GM19395 (cell line): ENCODE measurements at regions not wholly inside any gene's neighbourhood (a gene's known extent, or its start where the extent isn't known, plus 50 kb on each side); places are given as distances from the start of the nearest gene placed in this dataset.
A peak's percentile ranks its signal among the peaks of the same experiment; 100 is the strongest.

Experiments
- ATAC-seq: cut with Tn5 transposase; IDR thresholded peaks from one replicate; pipeline ENCODE4 v1.9.1; 2021; ENCODE audit warnings: mild to moderate bottlenecking, moderate library complexity; ENCODE audit not compliant: unreplicated experiment

DNA sequence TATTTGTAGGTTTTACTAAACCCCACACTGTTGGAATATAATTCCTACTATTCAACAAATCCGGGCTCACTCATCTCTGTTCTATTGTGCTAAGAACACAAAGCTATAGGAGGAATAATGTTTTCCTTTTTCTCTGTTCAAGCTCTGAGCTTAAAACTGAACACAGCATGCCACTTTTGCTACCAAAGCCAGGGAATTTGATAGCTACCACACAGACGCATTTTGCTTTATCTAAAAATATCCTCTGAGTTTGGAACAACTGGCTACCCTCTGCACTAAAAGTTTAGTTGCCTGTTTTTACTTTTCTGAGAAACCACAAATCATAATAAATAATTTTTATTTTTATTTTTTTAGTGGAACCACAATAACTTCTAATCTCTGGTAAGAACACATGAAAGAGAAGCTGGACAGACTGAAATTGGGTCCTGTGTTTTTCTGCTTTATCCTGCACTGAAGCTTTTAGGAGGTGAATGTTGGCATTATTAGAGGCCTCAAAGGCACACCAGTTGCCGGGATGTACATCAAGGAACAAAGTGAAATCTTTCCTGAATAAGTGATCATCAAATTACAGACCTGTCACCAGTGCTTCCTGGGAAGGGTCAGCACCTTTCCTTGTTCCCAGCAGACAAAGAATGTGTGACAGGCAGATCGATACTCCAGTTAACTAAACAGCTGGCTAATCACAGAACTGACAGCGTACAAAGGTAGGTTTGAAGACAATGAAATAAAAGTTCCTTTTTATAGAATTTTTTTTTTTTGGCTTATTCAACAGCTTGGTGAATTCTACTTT lies 523.2 kb upstream of the TENM4 start:
- no peak for ATAC-seq

DNA sequence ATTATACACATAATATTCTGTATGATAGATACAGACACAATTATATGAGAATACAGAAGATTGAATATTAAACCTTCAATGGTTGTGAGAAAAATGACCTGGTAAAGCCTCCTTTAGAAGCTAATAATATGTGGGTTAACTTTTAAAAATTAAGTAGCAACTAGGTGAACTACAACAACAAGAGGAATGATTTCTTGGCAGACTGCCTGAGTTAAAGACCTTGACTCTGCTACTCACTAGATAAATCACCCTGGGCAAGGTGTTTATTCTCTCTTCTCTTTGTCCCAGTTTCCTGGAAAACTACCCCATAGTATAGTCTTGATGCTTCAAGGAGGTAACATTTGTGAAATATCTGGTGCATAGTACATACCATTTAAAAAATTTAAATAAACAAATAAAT lies 519.6 kb upstream of the TENM4 start:
- ATAC-seq, result no peak

DNA sequence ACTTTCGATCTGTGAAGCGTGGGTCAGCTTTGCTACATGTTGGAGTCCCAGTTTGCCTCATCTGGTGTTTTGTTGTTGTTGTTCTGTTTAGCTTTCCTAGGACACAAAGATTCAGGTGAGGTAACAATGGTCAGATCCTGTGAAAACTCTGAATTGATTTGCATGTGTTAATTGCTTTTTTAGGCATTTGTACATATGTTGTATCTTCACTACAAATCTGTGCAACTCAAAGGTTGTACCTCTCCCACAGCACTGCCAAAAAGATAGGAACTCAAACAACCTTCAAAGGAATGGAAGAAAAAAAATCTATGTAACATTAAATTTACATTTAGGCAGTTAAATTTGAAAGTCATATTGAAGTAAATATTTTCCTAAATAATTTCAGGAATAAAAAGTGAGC lies 518.5 kb upstream of the TENM4 start:
- no peak for ATAC-seq

DNA sequence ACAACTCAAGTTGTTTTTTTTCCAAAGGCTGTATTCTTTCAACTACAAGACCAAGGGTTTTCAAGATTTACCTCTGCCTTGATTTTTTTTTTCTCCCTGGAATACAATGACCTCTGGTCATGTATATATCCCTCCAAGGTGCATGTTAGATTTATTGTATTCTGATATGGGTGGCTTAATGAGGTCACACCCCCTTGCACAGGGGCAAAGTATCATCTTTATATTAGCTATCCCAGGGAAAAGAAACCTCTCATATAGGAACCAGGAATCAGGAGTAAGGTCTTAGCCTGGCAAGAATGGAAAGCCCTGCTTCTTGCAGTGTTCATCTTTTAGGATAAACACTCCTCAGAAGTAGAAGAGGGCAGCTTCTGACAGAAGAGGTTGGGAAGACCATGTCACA lies 516.9 kb upstream of the TENM4 start:
- no peak for ATAC-seq

DNA sequence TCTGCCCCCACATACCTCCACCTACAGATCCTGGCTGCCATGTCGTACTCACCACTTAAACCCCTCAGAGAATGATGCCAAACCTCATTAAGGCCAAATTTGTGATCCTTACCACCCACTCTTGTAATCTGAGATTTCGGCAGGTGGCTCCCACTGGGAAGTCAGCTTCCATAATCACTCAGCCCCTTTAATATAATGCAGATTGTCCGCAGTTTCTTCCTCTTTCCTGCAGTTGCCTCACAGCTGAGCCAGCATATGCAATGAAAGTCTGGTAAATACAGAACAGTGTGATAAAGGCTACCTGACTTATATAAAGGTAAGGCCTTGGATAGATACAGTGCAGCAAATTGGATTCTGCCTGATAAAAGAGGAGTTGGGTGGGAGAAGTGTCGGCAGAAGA lies 515.2 kb upstream of the TENM4 start:
- no peak for ATAC-seq

DNA sequence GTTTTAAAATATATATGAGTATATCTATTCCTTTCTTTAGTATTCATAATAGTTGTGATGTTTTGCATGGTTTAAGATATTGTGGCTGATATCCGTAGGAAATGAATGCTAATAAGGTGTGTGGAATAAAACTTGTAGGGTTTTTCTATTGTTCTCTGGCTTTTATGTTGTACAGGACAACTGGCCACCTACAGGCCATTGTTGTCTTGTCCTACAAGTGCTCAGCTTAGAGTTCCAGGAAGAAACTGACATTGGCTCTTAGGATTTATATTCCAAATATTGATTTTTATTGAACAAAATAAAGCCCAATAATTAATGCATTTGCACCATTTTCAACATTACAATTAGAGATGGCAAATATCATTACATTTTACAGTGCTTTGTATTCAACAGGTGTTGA lies 512.8 kb upstream of the TENM4 start:
- no peak for ATAC-seq

DNA sequence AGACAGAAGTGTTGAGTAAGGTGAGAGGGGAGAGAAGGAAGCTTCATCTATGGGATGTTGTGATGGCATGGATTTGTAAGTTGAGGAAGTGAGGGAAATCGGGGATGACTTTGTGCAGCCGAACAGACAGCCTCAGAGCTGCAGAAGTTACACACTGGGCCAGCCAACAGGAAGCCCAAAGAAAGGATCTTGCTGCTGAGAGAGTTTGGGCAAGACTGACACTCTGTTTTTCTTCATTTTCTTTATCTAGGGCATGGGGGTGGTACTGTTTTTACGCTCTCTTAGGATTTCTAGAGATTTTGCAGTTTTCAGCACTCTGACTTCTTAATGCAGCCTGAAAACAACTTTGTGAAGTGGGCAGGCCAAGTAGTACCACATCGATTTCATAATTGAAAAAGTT lies 509.9 kb upstream of the TENM4 start:
- ATAC-seq, result no peak

DNA sequence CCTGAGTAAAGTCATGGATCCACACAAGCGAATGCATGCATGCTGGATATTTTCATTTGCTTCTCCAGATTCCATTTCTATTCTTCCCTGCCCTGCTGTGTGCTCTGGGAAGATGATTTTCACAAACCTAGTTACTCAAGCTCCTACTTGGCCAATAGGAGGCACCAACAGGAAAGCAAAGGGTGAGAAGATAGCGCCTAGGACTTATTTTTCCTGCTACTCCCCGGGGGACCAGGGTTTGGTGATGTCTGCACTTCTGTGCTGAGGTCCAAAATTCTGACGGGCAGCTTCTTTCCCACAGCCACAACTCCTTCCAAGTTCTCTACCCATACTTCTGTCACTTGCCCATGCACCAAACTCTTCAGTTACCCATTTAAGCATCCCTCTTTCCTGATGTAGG lies 509.3 kb upstream of the TENM4 start:
- ATAC-seq, result no peak

DNA sequence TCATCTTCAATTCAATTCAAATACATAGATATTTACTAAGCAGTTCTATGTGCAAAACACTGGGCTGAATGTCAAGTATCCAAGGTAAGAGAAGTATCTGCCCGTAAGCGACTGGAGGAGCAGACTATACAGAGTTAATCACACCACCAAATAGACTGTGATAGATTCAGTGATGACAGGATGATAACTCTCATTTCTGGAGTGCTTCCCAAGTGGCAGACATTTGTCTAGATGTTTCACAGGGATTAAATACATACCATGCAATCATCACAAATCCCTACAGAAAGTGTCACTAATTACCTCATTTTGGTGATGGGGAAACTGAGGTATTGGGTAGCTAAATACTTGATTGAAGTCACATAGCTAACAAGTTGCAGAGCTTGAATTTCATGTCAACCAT lies 508.7 kb upstream of the TENM4 start:
- ATAC-seq, result no peak

DNA sequence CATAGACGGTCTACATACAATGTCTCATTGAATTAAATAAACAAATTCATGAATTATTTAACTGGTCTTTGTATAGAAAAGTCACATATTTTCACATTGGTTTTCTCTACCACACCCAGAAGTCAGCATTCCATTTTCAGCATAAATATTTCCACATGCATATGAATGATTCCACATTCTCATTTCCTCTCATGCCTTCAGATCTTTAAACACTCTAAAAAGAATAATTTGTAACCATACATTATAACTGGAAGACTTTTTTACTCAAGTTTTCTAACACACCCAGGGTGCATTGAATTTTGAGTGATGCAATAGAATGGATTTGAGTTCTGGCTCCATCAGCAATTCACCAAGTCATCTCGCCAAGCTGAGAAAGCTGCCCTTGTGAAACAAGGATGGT lies 501.8 kb upstream of the TENM4 start:
- ATAC-seq, result no peak

DNA sequence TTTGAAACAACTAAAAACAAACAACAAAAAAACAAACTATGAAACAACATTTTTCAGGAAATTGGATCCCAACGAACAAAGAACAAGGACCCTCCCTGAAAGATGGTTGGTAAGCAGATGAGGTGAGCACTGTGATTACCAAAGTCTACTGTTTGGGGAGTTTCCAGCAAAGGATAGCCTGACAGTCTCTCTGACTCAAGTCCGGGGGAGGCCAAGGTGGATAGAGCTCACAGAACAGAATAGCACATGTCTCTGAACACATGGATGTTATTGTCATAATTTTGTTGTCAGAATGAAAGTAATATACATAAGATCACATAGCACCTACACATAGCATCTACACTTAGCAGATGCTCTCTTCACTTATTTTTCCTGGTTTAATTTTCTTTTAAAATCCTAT lies 501.3 kb upstream of the TENM4 start:
- ATAC-seq, result no peak

DNA sequence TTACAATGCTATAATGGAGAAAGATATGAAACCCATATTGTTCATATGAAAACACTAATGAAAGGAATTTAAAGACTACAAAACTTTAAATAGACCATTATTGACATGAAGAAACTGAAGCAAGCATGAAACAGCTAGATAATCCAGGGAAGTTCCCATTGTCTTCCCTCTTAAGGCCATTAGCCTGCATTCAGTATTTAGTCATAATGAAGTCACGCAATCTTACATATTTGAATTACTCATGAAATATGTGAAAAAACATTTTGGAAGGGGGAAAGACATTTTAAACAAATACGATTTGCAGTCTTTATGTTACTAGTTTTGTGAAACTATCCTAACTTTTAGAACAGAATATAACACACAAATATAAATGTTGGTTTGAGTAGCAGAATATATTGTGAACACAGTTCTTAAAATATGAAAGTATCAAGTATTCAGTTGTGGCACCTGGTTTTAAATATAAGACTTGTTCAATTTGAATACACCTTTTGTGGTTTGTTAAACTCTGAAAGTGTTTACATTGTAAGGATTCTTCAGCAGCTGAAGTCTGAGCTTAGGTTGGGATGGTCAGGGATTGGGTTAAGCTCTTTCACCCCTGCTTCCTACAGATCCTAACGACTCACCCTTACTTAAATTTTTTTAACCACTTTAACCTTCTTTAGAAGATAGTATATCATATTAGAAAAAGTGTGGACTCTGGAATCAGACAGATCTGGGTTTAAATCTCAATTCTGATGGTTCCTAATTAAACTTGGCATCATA lies 500.3 kb upstream of the TENM4 start:
- no peak for ATAC-seq

DNA sequence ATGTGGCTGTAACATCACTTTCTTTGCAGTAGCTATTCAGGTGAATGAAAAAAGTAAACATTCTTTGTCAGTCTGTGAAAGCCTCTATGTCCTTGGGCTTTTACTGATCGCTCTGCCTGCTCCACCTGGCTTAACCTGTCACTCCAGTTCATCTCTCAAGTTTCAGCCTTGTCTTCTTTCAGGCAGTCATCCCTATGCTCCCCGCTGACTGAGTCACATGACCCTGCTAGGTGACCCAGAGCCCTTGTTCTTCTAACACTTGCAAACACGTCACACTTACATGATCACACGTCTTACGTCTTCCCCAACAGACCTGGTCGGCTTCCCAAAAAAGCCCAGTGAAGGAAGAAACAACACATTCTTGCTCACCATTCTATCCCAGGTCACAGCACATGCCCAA lies 499.3 kb upstream of the TENM4 start:
- ATAC-seq, result no peak

DNA sequence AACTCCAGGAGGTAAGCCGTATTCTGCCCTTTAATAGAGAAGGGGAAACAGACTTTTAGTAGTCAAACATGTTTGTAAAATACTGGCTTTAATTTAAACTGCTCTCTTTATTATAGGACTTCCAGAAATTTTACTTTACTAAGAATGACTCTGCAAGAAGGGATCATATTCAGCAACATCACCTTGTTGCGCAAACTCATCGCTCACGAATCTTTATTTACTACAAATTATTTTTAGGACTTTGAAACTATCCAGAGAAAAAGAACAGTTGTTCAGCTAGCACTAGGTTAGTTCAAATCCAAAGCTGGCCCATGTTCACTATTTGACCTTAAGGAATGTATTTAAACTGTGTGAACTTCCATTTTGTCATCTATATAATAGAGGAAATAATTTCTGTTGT lies 498.3 kb upstream of the TENM4 start:
- ATAC-seq, result no peak

DNA sequence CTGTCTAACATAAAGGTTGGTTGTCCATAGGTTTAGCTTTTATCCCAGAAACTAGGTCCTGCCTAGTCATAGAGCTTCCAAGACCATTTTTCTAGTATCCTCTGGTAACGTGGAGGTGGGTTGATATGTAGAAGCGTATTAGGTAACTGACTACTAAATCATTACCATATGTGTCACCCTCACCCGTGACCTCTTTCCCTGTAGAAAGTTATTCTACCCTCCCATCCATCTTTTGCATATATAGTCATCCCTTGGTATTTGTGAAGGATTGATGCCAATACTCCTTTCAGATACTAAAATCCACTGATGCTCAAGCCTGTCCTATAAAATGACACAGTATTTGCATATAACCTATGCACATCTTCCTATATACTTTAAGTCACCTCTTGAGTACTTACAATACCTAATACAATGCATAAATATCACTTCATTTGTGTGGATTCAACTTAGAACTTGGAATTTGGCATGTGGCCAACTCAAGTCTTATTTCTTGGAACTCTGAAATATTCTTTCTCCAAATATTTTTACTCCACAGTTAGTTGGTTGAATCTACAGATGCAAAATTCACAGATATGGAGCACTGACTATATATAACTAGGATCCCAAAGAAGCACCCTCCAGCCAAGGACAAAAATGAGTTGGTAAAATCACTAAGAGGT lies 497.0 kb upstream of the TENM4 start:
- no peak for ATAC-seq

DNA sequence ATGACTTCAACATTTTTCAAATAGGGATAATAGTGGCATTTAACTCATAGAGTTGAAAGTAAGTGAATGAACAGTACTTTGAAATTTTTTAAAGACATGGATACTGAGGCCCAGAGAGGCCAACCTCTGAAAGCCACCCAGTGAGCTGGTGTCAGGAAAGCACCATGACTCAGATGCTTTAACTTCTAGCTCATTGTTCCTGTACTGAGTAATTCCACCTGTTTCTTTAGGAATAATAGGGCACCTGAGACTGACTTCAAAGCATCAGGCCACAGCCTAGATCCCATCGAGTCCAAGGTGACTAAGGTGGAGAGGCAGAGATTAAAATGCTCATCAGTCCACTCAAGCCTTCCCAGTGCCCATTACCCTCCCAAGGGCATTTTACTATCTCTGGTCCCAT lies 491.8 kb upstream of the TENM4 start:
- ATAC-seq, result no peak

DNA sequence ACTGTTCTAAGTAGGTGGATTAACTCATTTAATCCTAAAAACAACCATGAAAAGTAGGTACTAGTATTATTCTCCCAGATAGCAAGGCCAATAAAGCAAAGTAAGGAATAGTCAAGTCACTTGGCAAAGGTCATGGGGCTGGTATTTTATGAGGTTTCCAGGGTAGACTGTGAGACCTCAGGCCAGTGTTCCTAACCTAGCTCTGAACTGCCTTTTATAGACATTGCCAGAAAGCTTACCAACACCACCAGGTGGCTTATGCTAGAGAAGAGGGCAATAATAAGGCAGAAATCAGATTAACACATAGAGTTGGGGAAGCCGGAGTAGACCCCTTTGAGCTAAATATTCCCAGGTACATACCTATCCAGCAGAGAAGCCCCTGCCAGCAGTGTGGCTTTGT lies 490.9 kb upstream of the TENM4 start:
- no peak for ATAC-seq

DNA sequence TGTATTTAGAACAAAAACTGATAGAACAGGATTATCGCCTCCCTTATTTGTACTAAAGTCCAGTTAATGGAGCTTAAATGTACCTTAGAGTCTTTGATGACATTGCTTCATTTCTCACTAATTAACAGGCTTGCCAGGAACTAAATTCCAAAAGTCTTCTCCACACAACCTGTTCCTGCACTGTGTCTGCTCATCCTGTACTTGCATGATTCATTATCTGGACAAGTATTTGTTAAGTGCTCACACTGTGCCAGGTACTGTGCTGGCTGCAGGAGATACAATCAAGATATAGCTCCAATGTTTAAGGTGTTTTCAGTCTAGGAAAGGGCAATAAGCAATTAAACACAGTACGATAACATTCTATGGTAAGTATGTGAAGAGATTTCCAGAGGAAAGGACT lies 485.9 kb upstream of the TENM4 start:
- ATAC-seq, result no peak

DNA sequence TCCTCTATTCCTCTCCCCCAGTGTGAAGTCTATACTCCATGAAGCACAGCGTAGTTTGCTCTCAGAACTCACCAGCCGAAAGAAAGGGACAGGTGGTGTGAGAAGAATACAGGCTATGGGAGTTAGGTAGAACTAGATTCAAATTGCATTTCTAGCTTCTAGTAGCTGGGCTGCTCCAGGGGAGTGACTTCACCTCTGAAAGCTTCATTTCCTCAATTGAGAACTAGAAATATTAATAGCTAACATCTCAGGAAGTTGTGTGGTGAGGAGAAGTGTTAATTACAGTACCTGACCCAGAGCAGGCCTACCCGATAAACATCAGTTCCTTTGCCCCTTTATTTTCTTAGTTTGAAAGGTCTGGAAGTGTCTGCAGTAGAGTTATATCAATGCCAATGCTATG lies 484.7 kb upstream of the TENM4 start:
- ATAC-seq, result peak; percentile 100

DNA sequence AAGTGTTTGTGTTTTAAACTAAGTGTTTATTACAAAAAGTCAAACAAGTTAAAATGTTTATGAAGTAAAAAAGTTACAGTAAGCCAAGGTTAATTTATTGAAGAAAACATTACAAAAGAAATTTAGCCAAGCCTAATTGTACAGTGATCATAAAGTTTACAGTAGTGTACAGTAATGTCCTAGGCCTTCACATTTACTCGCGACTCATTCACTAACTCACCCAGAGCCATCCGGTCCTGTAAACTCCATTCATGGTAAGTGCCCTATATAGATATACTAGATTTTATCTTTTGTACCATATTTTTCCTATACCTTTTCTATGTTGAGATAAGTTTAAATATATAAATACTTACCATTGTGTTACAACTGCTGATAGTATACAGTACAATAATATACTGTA lies 481.8 kb upstream of the TENM4 start:
- ATAC-seq, result no peak

DNA sequence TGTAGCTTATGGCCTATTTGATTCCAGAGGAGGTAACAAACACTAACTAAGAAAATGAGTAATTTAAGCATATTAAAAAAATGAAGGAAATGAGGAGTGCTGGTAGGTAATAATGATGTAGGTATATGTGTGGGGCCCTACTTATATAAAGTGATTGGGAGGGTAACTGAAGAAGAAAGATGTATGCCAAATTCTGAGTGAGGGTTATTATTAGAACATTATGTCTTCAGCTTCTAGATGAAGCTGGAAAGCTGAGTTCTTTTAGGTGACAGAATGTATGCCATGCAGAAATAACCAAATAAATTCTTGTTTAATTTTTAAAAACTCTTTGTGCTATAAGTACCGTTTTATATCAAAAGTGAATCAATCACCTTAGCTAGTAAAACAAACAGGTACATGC lies 479.6 kb upstream of the TENM4 start:
- ATAC-seq, result no peak

DNA sequence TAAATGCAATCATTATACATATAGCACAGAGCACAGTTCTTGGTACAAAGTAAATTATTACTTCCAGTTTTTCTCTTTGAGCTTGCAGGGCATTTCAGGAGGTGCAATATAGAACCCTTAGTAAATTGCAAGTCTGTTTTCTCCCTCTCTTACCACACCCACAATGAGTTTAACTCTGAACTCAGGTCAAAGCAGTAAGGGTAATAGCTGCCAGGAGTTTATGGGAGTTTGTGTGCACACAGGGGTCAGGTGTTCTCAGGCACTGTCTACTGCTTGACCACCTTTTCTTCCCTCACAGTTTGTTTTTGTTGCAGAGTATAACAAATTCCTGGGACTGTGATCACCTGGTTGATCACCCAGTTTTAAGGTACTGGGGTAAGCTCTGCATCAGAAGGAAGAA lies 478.5 kb upstream of the TENM4 start:
- ATAC-seq, result no peak
